ENCODE measurements at regions not wholly inside any gene's neighbourhood (a gene's known extent, or its start where the extent isn't known, plus 50 kb on each side); places are given as distances from the start of the nearest gene placed in this dataset.

DNA sequence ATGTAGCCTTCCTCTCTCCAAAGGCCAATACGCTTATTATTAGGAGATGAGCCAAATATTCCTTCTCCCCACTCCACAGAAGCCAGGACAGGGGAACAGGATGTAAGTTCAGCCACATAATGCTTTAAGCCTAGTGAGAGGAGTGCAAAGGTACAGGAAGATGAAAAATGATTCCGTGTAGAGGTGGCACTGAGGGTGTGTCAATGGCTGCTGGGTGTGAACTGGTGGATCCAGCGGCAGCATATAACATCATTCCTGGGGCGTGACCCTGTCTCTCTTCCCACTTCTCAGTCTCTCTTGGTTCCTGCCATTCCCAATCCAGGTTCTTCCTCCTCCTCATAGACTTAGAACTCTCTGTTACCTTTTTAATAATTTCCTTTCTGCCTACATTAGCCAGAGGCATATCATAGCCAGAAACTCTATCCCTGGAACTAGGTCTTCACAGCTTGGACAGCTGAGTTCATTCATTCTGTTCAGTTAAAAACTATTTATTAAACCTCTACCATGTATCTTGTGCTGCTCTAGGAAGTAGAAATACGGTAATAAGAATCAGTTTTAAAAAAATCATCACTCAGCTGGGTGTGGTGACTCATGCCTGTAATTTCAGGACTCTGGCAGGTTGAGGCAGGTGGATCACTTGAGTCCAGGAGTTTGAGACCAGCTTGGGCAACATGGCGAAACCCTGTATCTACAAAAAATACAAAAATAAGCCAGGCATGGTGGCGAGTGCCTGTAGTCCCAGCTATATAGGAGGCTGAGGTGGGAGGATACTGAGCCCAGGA, 58.0 kb upstream of the FAM20A start:
- DNase-seq: no peak

DNA sequence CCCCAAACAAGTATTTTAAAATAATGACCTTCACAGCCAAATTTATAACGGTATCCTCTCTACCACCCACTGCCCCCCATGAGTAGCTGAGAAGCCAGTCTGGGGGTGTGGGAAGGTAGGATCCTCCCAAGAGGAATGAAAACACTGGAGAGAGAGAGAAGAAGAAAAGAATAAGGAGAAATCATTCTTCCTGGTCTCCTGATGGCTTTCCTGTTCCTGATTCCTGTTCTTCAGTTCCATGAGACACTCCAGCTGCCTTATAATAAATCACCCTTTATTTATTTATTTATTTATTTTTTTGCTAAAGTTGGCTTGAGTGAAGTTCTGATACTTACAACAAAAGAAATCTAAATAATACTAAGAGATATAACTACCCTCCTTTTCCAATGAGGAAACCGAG, 56.4 kb upstream of the FAM20A start:
- DNase-seq: no peak

DNA sequence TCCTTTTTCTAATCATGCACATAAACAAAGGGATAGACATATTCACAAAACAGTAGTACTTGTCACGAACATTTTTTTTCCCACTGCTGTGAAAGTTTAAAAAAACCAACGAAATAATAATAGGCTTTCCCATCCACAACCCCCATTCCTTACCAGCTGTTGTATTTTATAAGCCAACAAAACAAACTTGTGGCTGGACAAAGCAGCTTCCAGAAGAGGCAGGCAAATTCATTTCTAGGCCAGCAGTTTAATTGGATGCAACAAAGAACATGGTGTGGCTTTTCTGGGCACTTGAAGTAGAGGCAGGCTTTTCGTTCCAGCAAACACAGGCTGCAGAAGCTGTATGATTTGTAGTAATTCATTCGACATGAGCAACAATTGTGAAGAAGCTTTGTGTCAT, 56.0 kb upstream of the FAM20A start:
- no peak for DNase-seq

DNA sequence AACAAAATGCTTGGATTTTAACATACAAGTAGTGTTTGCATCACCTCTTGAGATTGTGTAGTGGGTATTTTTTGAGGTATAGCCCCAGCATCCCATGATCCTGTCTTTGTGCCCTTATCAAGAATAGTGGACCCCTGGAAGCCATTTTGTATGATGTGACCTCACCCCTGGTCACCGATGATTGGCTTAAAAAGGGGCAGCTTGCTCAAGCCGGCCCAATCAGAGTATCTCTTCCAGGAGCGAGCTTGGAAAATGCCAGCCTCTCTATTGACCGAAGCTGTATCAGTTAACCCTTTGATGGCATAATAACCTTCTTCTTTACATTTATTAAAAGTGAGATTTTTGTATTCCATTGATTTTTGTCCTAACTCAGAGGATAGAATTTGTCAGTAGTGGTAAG, 55.5 kb upstream of the FAM20A start:
- DNase-seq: no peak
